GM23248 (cell line): ENCODE measurements at regions not wholly inside any gene's neighbourhood (a gene's known extent, or its start where the extent isn't known, plus 50 kb on each side); places are given as distances from the start of the nearest gene placed in this dataset.

Experiments
- EZH2 ChIP-seq: fragments of 200-600 bp; sonication (generic); IDR thresholded peaks from 2 replicates; pipeline ENCODE4 v1.6.1; 2018; ENCODE audit warnings: antibody characterized with exemption, mild to moderate bottlenecking; ENCODE audit not compliant: insufficient read depth, poor library complexity, severe bottlenecking
- EZH2phosphoT487 ChIP-seq: fragments of 200-600 bp; sonication (generic); IDR thresholded peaks from 2 replicates; pipeline ENCODE4 v1.6.1; 2018; ENCODE audit warnings: antibody characterized with exemption, moderate library complexity, mild to moderate bottlenecking, low read depth; ENCODE audit not compliant: insufficient read depth

- TF ChIP-seq EZH2phosphoT487 (no peak), EZH2 (no peak)
Observed at GRCh38 chr1:23634518-23634839, 57.1 kb upstream of the RPL11 start.
